ENCODE measurements at regions not wholly inside any gene's neighbourhood (a gene's known extent, or its start where the extent isn't known, plus 50 kb on each side); places are given as distances from the start of the nearest gene placed in this dataset.

GRCh38 chr6:156658966-156659821 is 118.0 kb upstream of the ARID1B start:
- no peak overlapping the region for H3K4me3 ChIP-seq (ENCODE audit: low read depth, low read length)
- TF ChIP-seq CTCF (IDR thresholded peaks at IDR 0.05; ENCODE audit: borderline replicate concordance, insufficient read depth, low read depth, low read length) = 0 out of 2 replicates have a peak, but pooled peaks have one; percentile 7

- no peak for TF ChIP-seq CTCF (IDR thresholded peaks at IDR 0.05; ENCODE audit: borderline replicate concordance, insufficient read depth, low read depth, low read length)
- H3K4me3 ChIP-seq (ENCODE audit: low read depth, low read length) = no peak overlapping the region
Measured at GRCh38 chr6:156658186-156658965, 118.8 kb upstream of the ARID1B start.

- no peak for TF ChIP-seq CTCF (IDR thresholded peaks at IDR 0.05; ENCODE audit: borderline replicate concordance, insufficient read depth, low read depth, low read length)
- H3K4me3 ChIP-seq (ENCODE audit: low read depth, low read length) = no peak overlapping the region
Measured at GRCh38 chr6:156657296-156657695, 119.9 kb upstream of the ARID1B start.

GRCh38 chr6:156654919-156655918 is 122.0 kb upstream of the ARID1B start:
- TF ChIP-seq CTCF (IDR thresholded peaks at IDR 0.05; ENCODE audit: borderline replicate concordance, insufficient read depth, low read depth, low read length) = no peak
- H3K4me3 ChIP-seq (ENCODE audit: low read depth, low read length) = no peak overlapping the region

- no peak for TF ChIP-seq CTCF (IDR thresholded peaks at IDR 0.05; ENCODE audit: borderline replicate concordance, insufficient read depth, low read depth, low read length)
- H3K4me3 ChIP-seq (ENCODE audit: low read depth, low read length) = no peak overlapping the region
Measured at GRCh38 chr6:156652231-156652750, 124.9 kb upstream of the ARID1B start.

GRCh38 chr6:156651486-156651885 is 125.7 kb upstream of the ARID1B start:
- no peak for TF ChIP-seq CTCF (IDR thresholded peaks at IDR 0.05; ENCODE audit: borderline replicate concordance, insufficient read depth, low read depth, low read length)
- H3K4me3 ChIP-seq (ENCODE audit: low read depth, low read length) = no peak overlapping the region
